Retina (tissue), 1 donor: ENCODE measurements at regions not wholly inside any gene's neighbourhood (a gene's known extent, or its start where the extent isn't known, plus 50 kb on each side); places are given as distances from the start of the nearest gene placed in this dataset.

Experiments used
- DNase-seq: peaks from one replicate; pipeline ENCODE4 v3.0.0-alpha.2; 2016

DNA sequence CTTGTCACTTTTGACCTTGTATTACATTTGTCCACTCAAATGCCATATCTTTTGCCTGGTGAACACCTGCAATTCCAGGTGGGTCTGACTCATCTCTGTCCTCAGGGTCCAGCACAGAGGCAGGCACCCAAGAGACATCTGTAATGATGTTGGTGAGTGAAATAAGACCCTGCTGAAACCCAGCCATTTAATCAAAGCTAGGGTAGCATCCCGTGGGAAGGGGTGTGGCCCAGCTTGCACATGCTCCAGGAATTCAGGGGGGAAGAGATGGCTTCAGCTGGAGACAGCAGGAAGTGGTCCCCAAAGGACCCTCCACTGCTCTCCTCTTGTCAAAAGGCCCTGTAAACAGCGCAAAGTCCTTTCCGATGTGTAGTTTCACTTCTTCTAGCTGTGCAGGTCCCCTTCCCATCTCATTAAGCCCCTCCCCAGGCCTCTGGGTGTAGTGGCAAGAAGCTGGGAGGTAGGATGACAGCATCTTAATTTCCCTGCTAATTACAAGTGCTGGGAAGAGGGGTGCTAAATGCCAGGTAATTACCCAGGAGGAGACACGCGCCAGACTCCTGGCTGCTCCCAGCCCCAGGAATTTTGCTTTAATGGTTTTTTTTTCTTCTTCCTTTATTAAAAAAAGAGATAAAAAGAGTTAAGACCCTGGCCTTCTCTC is 54.4 kb upstream of the TRABD2B start:
- no peak for DNase-seq

DNA sequence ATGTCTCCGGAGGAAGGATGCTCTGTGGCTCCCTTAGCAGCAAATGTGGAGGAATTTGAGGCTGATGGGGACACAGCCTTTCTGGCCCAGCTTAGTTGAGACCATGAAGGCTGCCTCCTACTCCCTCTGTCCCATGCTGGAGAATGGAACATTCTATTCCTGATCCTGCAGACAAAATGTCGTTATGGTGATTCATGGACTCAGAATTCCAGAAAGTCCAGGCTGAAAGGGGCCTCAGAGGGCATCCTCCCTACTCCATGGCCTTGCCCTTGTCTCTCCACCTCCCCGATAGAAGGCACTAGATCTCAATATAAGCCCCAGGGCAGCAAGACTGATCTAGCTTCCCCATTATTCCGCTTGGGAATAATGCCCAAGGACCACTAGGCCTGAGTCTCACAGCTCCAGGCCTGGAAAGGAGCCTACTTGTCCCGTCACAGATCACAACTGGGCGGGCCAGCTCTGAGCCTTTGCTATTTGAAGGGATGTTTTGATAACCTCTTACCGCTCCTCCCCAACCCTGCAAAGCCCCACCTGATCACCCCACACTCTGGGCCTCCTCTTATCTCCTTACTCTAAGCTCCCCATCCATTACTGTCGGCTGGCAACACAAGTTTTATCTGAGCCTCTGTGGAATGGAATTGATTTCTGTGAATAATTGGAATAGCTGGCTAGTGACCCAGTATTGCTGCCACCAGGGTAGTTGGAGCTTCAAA is 52.8 kb upstream of the TRABD2B start:
- no peak for DNase-seq

DNA sequence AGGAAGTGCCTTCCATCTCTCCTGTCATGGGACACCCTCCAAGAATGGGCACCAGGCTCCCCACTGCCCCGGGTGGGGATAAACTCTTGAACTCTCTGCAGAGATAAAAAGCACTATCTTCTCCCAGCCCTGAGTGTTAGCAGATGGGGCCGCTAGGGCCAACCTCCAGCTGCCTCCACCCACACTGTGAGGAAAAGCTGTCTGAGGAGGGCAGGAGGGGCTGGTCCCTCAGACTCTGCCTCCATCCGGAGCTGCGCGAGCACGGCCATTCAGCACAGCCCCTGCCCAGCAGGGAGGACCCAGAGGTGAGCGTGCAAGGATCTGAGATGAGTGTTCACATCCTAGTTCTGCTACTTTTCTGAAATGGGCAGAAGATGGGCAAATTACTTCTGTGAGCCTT is 51.8 kb upstream of the TRABD2B start:
- no peak for DNase-seq

GRCh38 chr1:48048064-48048463 is 50.9 kb upstream of the TRABD2B start:
- DNase-seq: no peak

- DNase-seq: no peak
These were observed 49.9 kb upstream of the TRABD2B start for GRCh38 chr1:48047116-48047515.
